Gastrocnemius medialis (tissue), 4 donors: ENCODE measurements at regions not wholly inside any gene's neighbourhood (a gene's known extent, or its start where the extent isn't known, plus 50 kb on each side); places are given as distances from the start of the nearest gene placed in this dataset.

Source experiments
- ATAC-seq, 2 donors: fragments of 150-250 bp; one replicate each; pipeline ENCODE4 v1.9.1; 2016
- DNase-seq, 2 donors: peaks; one replicate each; pipeline ENCODE4 v3.0.0-alpha.2; 2019
- H3K27ac ChIP-seq, 4 donors: fragments of 200-600 bp; sonication (generic); 1 replicate in 1 of 4; 2 replicates in 3 of 4; pipeline ENCODE4 v1.5.1; 2016 to 2018; ENCODE audit warnings: mild to moderate bottlenecking in 2 of 4, moderate library complexity in 1 of 4
- H3K27me3 ChIP-seq, 3 donors: fragments of 200-600 bp; sonication (generic) in 2 of 3; 1 replicate in 1 of 3; 2 replicates in 2 of 3; pipeline versions ENCODE4 v1.5.1 to v1.6.0; 2016 to 2019; ENCODE audit warnings: mild to moderate bottlenecking in 1 of 3, moderate library complexity in 1 of 3
- H3K36me3 ChIP-seq, 2 donors: fragments of 200-600 bp; sonication (generic) in 1 of 2; one replicate each; pipeline ENCODE4 v1.5.1; 2017 to 2018
- H3K4me1 ChIP-seq, 2 donors: fragments of 200-600 bp; sonication (generic) in 1 of 2; one replicate each; pipeline ENCODE4 v1.5.1; 2016 to 2017; ENCODE audit warnings: mild to moderate bottlenecking in 2 of 2
- H3K4me3 ChIP-seq, 4 donors: fragments of 200-600 bp; sonication (generic) in 3 of 4; 1 replicate in 1 of 4; 2 replicates in 3 of 4; pipeline ENCODE4 v1.5.1; 2016 to 2019; ENCODE audit warnings: mild to moderate bottlenecking in 2 of 4
- H3K9me3 ChIP-seq, 3 donors: fragments of 200-600 bp; sonication (generic) in 2 of 3; 1 replicate in 1 of 3; 2 replicates in 2 of 3; pipeline ENCODE4 v1.5.1; 2016 to 2019
- POLR2A ChIP-seq, 2 donors: fragments of 450-650 bp; IDR thresholded peaks; one replicate each; pipeline ENCODE4 v1.6.1; 2017; ENCODE audit warnings: antibody characterized with exemption in 2 of 2, mild to moderate bottlenecking in 2 of 2, moderate library complexity in 2 of 2
- in situ Hi-C, 4 donors: fragments of 200-750 bp; cut with MboI; loops; one replicate each; pipeline versions ENCODE4 v1.15.0 to v1.8.0; 2017; ENCODE audit warnings: low sequenced_read_pairs in 4 of 4
- intact Hi-C: fragments of 100-400 bp; cut with DNase I; formaldehyde crosslinking; loops from one replicate; pipeline ENCODE4 v1.15.1; 2023; ENCODE audit warnings: low total_unique reads
- TF ChIP-seq, protein P1 (sequence below), 5 experiments: fragments of 450-650 bp in 3 of 5; fragments of 200-600 bp in 2 of 5; sonication (generic) in 2 of 5; IDR thresholded peaks in 4 of 5; conservative IDR thresholded peaks in 1 of 5; 1 replicate in 4 of 5; 2 replicates in 1 of 5; pipeline ENCODE4 v1.5.1; 2016 to 2019; ENCODE audit warnings: antibody characterized with exemption in 5 of 5, mild to moderate bottlenecking in 3 of 5, moderate library complexity in 3 of 5

GRCh38 chr16:8310816-8311215 is 279.5 kb downstream of the TMEM114 start:
- no peak for ATAC-seq
- no peak overlapping the region for H3K27ac ChIP-seq
- H3K9me3 ChIP-seq: peaks cover 0 to 5% (median 0%) of the 10 kb centered on the region in 3 donors
- in situ Hi-C loops (no loop called here), intact Hi-C loops (no loop called here)
- TF ChIP-seq POLR2A (IDR thresholded peaks at IDR 0.05): no peak
- TF ChIP-seq, protein P1, sequence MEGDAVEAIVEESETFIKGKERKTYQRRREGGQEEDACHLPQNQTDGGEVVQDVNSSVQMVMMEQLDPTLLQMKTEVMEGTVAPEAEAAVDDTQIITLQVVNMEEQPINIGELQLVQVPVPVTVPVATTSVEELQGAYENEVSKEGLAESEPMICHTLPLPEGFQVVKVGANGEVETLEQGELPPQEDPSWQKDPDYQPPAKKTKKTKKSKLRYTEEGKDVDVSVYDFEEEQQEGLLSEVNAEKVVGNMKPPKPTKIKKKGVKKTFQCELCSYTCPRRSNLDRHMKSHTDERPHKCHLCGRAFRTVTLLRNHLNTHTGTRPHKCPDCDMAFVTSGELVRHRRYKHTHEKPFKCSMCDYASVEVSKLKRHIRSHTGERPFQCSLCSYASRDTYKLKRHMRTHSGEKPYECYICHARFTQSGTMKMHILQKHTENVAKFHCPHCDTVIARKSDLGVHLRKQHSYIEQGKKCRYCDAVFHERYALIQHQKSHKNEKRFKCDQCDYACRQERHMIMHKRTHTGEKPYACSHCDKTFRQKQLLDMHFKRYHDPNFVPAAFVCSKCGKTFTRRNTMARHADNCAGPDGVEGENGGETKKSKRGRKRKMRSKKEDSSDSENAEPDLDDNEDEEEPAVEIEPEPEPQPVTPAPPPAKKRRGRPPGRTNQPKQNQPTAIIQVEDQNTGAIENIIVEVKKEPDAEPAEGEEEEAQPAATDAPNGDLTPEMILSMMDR (IDR thresholded peaks at IDR 0.05 in 4 of 5, conservative IDR thresholded peaks at IDR 0.05 in 1 of 5): no peak
- H3K4me3 ChIP-seq: no peak overlapping the region
- H3K36me3 ChIP-seq: no peaks in the 10 kb centered on the region
- no peaks in the 10 kb centered on the region for H3K27me3 ChIP-seq
- H3K4me1 ChIP-seq: no peaks in the 10 kb centered on the region
- DNase-seq: no peak

GRCh38 chr16:8310323-8310722 is 280.0 kb downstream of the TMEM114 start:
- in situ Hi-C loops: no loop called here
- Histone ChIP-seq H3K9me3 (peaks cover 0 to 5% (median 0%) of the 10 kb centered on the region in 3 donors), H3K27me3 (no peaks in the 10 kb centered on the region), H3K36me3 (no peaks in the 10 kb centered on the region), H3K4me3 (no peak overlapping the region), H3K27ac (no peak overlapping the region), H3K4me1 (no peaks in the 10 kb centered on the region)
- TF ChIP-seq, protein P1 (IDR thresholded peaks at IDR 0.05 in 4 of 5, conservative IDR thresholded peaks at IDR 0.05 in 1 of 5): no peak
- no peak for TF ChIP-seq POLR2A (IDR thresholded peaks at IDR 0.05)
- intact Hi-C loops: no loop called here
- ATAC-seq (no peak), DNase-seq (no peak)

DNA sequence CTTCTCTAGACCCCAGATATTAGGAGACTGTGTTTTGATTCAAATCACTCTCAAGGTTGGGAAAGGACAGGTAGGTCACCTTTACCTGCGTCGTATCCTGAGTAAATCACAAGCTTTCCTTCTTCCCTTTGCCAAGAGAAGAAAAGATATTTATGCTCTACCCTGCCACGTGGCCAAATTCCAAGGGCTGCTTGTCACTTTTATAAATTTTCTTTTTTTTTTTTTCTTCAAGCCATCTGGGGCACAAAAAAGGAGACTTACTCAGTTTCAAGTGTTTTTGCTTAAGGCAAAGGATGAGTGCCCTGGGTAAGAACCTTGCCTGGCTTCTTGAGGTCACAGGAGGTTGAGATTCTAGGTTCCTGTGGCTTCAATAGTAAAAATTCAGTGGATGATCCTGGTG is 285.1 kb downstream of the TMEM114 start:
- DNase-seq: no peak
- ATAC-seq: no peak
- Histone ChIP-seq H3K4me1 (no peaks in the 10 kb centered on the region), H3K27ac (no peak overlapping the region), H3K4me3 (no peak overlapping the region), H3K9me3 (peaks cover 0 to 5% (median 0%) of the 10 kb centered on the region in 3 donors), H3K27me3 (no peaks in the 10 kb centered on the region), H3K36me3 (no peaks in the 10 kb centered on the region)
- no peak for TF ChIP-seq POLR2A (IDR thresholded peaks at IDR 0.05)
- TF ChIP-seq, protein P1 (IDR thresholded peaks at IDR 0.05 in 4 of 5, conservative IDR thresholded peaks at IDR 0.05 in 1 of 5): no peak
- intact Hi-C loops (no loop called here), in situ Hi-C loops (no loop called here)

GRCh38 chr16:8299635-8300034 is 290.7 kb downstream of the TMEM114 start:
- TF ChIP-seq, protein P1 (IDR thresholded peaks at IDR 0.05 in 4 of 5, conservative IDR thresholded peaks at IDR 0.05 in 1 of 5): no peak
- no peak for TF ChIP-seq POLR2A (IDR thresholded peaks at IDR 0.05)
- Histone ChIP-seq H3K36me3 (no peaks in the 10 kb centered on the region), H3K9me3 (no peaks in the 10 kb centered on the region), H3K4me3 (no peak overlapping the region), H3K27ac (no peak overlapping the region), H3K27me3 (no peaks in the 10 kb centered on the region), H3K4me1 (no peaks in the 10 kb centered on the region)
- DNase-seq: no peak
- in situ Hi-C loops (no loop called here), intact Hi-C loops (no loop called here)
- no peak for ATAC-seq

- no peaks in the 10 kb centered on the region for H3K4me1 ChIP-seq
- no peak overlapping the region for H3K27ac ChIP-seq
- no peaks in the 10 kb centered on the region for H3K36me3 ChIP-seq
- no peak for DNase-seq
- intact Hi-C loops: no loop called here
- in situ Hi-C loops: no loop called here
- no peaks in the 10 kb centered on the region for H3K27me3 ChIP-seq
- no peak for ATAC-seq
- H3K9me3 ChIP-seq: no peaks in the 10 kb centered on the region
- no peak overlapping the region for H3K4me3 ChIP-seq
- TF ChIP-seq, protein P1 (IDR thresholded peaks at IDR 0.05 in 4 of 5, conservative IDR thresholded peaks at IDR 0.05 in 1 of 5): no peak
- no peak for TF ChIP-seq POLR2A (IDR thresholded peaks at IDR 0.05)
Measured at GRCh38 chr16:8295513-8296237, 294.6 kb downstream of the TMEM114 start.
